ENCODE measurements at regions not wholly inside any gene's neighbourhood (a gene's known extent, or its start where the extent isn't known, plus 50 kb on each side); places are given as distances from the start of the nearest gene placed in this dataset.

GRCh38 chr1:63264161-63264560 is 58.2 kb upstream of the FOXD3 start:
- TF ChIP-seq POLR2A (IDR thresholded peaks at IDR 0.05) (no peak), POLR2AphosphoS5 (IDR thresholded peaks at IDR 0.05) (no peak), CTCF (IDR thresholded peaks at IDR 0.05) (no peak)

All from breast epithelium (tissue), 3 donors.